PC-9 (cell line): ENCODE measurements at regions not wholly inside any gene's neighbourhood (a gene's known extent, or its start where the extent isn't known, plus 50 kb on each side); places are given as distances from the start of the nearest gene placed in this dataset.

Source experiments
- BruUV-seq: library from RNA; stranded (reverse); fragments of 400-500 nt; replicated peaks from 2 replicates; lab custom pipeline; 2021; lab: Mats Ljungman, UMichigan
- CTCF ChIA-PET: fragments of 300-600 bp; sonication (Branson Sonifier 250); formaldehyde crosslinking; loops from one replicate; lab custom pipeline; 2022; ENCODE audit warnings: antibody characterized with exemption; lab: Charles Lee
- POLR2A ChIA-PET: fragments of 300-600 bp; sonication (Branson Sonifier 250); formaldehyde crosslinking; loops from one replicate; lab custom pipeline; 2022; ENCODE audit warnings: antibody characterized with exemption; ENCODE audit not compliant: unreplicated experiment; lab: Charles Lee
- DNase-seq, 2 experiments: peaks; one replicate each; pipeline versions ENCODE4 v3.0.0 to v3.0.0-alpha.2; 2015 to 2022; ENCODE audit warnings: mixed read lengths in 1 of 2
- H2AFZ ChIP-seq: fragments of 200-600 bp; sonication (generic); 2 replicates; pipeline ENCODE4 v1.8.1; 2017; ENCODE audit warnings: antibody characterized with exemption
- H3F3A ChIP-seq: fragments of 200-600 bp; sonication (generic); 2 replicates; pipeline ENCODE4 v1.8.1; 2017; ENCODE audit warnings: antibody characterized with exemption, mild to moderate bottlenecking, low read depth; ENCODE audit not compliant: insufficient read depth
- H3K27ac ChIP-seq: fragments of 200-600 bp; sonication (generic); 2 replicates; pipeline ENCODE4 v1.6.1; 2016; ENCODE audit warnings: mixed run types
- H3K27me3 ChIP-seq: fragments of 200-600 bp; sonication (generic); 2 replicates; pipeline ENCODE4 v1.6.1; 2016; ENCODE audit warnings: low read depth, mixed run types; ENCODE audit not compliant: insufficient read depth
- H3K36me3 ChIP-seq: fragments of 200-600 bp; sonication (generic); 2 replicates; pipeline ENCODE4 v1.6.1; 2016; ENCODE audit warnings: low read depth, mixed run types
- H3K4me1 ChIP-seq: fragments of 200-600 bp; sonication (generic); replicated peaks from 2 replicates; pipeline ENCODE4 v1.6.1; 2016; ENCODE audit warnings: mixed run types; ENCODE audit not compliant: insufficient read depth
- H3K4me2 ChIP-seq: fragments of 200-600 bp; sonication (generic); 2 replicates; pipeline ENCODE4 v1.6.1; 2017; ENCODE audit warnings: mixed run types
- H3K4me3 ChIP-seq: fragments of 200-600 bp; sonication (generic); 2 replicates; pipeline ENCODE4 v1.6.1; 2016; ENCODE audit warnings: mixed run types
- H3K79me2 ChIP-seq: fragments of 200-600 bp; sonication (generic); 2 replicates; pipeline ENCODE4 v1.6.1; 2017; ENCODE audit warnings: low read depth, mixed run types
- H3K9me2 ChIP-seq: fragments of 200-600 bp; sonication (generic); 2 replicates; pipeline ENCODE4 v1.8.1; 2017; ENCODE audit warnings: mild to moderate bottlenecking; ENCODE audit not compliant: insufficient read depth
- H3K9me3 ChIP-seq: fragments of 200-600 bp; sonication (generic); 2 replicates; pipeline ENCODE4 v1.8.1; 2016; ENCODE audit warnings: low read depth; ENCODE audit not compliant: insufficient read depth
- H4K20me1 ChIP-seq: fragments of 200-600 bp; sonication (generic); 2 replicates; pipeline ENCODE4 v1.8.1; 2017; ENCODE audit not compliant: insufficient read depth
- CTCF ChIP-seq: fragments of 200-600 bp; sonication (generic); conservative IDR thresholded peaks from 2 replicates; pipeline ENCODE4 v1.6.1; 2017; ENCODE audit warnings: mixed run types, antibody characterized with exemption, mild to moderate bottlenecking, moderate library complexity
- EZH2 ChIP-seq: fragments of 200-600 bp; sonication (generic); IDR thresholded peaks from 2 replicates; pipeline ENCODE4 v1.8.0; 2017; ENCODE audit warnings: antibody characterized with exemption, low read depth
- intact Hi-C: fragments of 100-400 bp; cut with micrococcal nuclease; formaldehyde crosslinking; loops from one replicate; pipeline ENCODE4 v1.10.0; 2022; ENCODE audit not compliant: unreplicated experiment

- no peak for TF ChIP-seq EZH2
- no peak for TF ChIP-seq CTCF
- Histone ChIP-seq H4K20me1 (no peaks in the 10 kb centered on the region), H2AFZ (no peak overlapping the region), H3K27ac (no peak overlapping the region), H3K79me2 (no peaks in the 10 kb centered on the region), H3K36me3 (no peaks in the 10 kb centered on the region), H3F3A (no peaks in the 10 kb centered on the region), H3K4me1 (no peaks in the 10 kb centered on the region), H3K9me2 (no peaks in the 10 kb centered on the region), H3K4me2 (no peak overlapping the region), H3K9me3 (no peaks in the 10 kb centered on the region), H3K27me3 (no peaks in the 10 kb centered on the region), H3K4me3 (no peak overlapping the region)
- DNase-seq: no peak
- POLR2A ChIA-PET: no interaction called here
- BruUV-seq: no TSS peak
- intact Hi-C loops: no loop called here
- CTCF ChIA-PET: no interaction called here
Observed at GRCh38 chr1:30575066-30575465, 148.3 kb downstream of the MATN1 start.

- CTCF ChIA-PET: no interaction called here
- BruUV-seq: no TSS peak
Observed at GRCh38 chr1:30572192-30572591, 151.2 kb downstream of the MATN1 start.

GRCh38 chr1:30571380-30571779 lies 152.0 kb downstream of the MATN1 start:
- Histone ChIP-seq H3F3A (no peaks in the 10 kb centered on the region), H3K4me3 (no peak overlapping the region), H3K4me1 (no peaks in the 10 kb centered on the region), H3K79me2 (no peaks in the 10 kb centered on the region), H3K36me3 (no peaks in the 10 kb centered on the region), H3K4me2 (no peak overlapping the region), H2AFZ (no peak overlapping the region), H3K27ac (no peak overlapping the region), H4K20me1 (no peaks in the 10 kb centered on the region), H3K9me3 (no peaks in the 10 kb centered on the region), H3K9me2 (no peaks in the 10 kb centered on the region), H3K27me3 (no peaks in the 10 kb centered on the region)
- BruUV-seq: no TSS peak
- ChIA-PET CTCF (no interaction called here), POLR2A (no interaction called here)
- no peak for DNase-seq
- TF ChIP-seq EZH2 (no peak), CTCF (no peak)
- intact Hi-C loops: no loop called here

More at GRCh38 chr1:30572192-30572591, 151.2 kb downstream of the MATN1 start:
- Histone ChIP-seq H3K27me3 (no peaks in the 10 kb centered on the region), H3K79me2 (no peaks in the 10 kb centered on the region), H3K36me3 (no peaks in the 10 kb centered on the region), H3K4me3 (no peak overlapping the region), H3K9me3 (no peaks in the 10 kb centered on the region), H3K27ac (no peak overlapping the region), H3K9me2 (no peaks in the 10 kb centered on the region), H3K4me1 (no peaks in the 10 kb centered on the region), H2AFZ (no peak overlapping the region), H4K20me1 (no peaks in the 10 kb centered on the region), H3K4me2 (no peak overlapping the region), H3F3A (no peaks in the 10 kb centered on the region)
- intact Hi-C loops: no loop called here
- no peak for TF ChIP-seq EZH2
- TF ChIP-seq CTCF: no peak
- POLR2A ChIA-PET: no interaction called here
- no peak for DNase-seq
